GM12891 (cell line): ENCODE measurements at regions not wholly inside any gene's neighbourhood (a gene's known extent, or its start where the extent isn't known, plus 50 kb on each side); places are given as distances from the start of the nearest gene placed in this dataset.

Experiments used
- PAX5 ChIP-seq: IDR thresholded peaks from 2 replicates; pipeline ENCODE4 v1.6.1; 2011; ENCODE audit warnings: low read length, moderate library complexity, mild to moderate bottlenecking; ENCODE audit not compliant: insufficient read depth, severe bottlenecking
- POLR2A ChIP-seq: IDR thresholded peaks from 2 replicates; pipeline ENCODE4 v1.6.1; 2011; ENCODE audit warnings: low read depth, low read length, control low read depth
- POLR2AphosphoS5 ChIP-seq: IDR thresholded peaks from 2 replicates; pipeline ENCODE4 v1.6.1; 2011; ENCODE audit warnings: low read depth, low read length, control low read depth
- POU2F2 ChIP-seq: IDR thresholded peaks from 2 replicates; pipeline ENCODE4 v1.6.1; 2011; ENCODE audit warnings: low read depth, mild to moderate bottlenecking, control low read depth, low read length, moderate library complexity
- SPI1 ChIP-seq: IDR thresholded peaks from 2 replicates; pipeline ENCODE4 v1.6.1; 2011; ENCODE audit warnings: low read depth, low read length, control low read depth
- TAF1 ChIP-seq: IDR thresholded peaks from 2 replicates; pipeline ENCODE4 v1.6.1; 2011; ENCODE audit warnings: low read depth, low read length, control low read depth

- no peak for TF ChIP-seq TAF1
- no peak for TF ChIP-seq POLR2A
- no peak for TF ChIP-seq POLR2AphosphoS5
- no peak for TF ChIP-seq SPI1
- no peak for TF ChIP-seq PAX5
- no peak for TF ChIP-seq POU2F2
Measured at GRCh38 chrX:143336261-143336660, 181.0 kb downstream of the SPANXN3 start.
